Muscle of back (tissue), 3 donors: ENCODE measurements at regions not wholly inside any gene's neighbourhood (a gene's known extent, or its start where the extent isn't known, plus 50 kb on each side); places are given as distances from the start of the nearest gene placed in this dataset.
"Not testable (repeated sequence)": the region's sequence is repeated elsewhere in the genome, so short reads cannot be mapped to it uniquely, and the experiment has no call there.

Source experiments
- DNase-seq, 3 donors: peaks; one replicate each; pipeline versions ENCODE4 v3.0.0 to v3.0.0-alpha.2; 2013

DNA sequence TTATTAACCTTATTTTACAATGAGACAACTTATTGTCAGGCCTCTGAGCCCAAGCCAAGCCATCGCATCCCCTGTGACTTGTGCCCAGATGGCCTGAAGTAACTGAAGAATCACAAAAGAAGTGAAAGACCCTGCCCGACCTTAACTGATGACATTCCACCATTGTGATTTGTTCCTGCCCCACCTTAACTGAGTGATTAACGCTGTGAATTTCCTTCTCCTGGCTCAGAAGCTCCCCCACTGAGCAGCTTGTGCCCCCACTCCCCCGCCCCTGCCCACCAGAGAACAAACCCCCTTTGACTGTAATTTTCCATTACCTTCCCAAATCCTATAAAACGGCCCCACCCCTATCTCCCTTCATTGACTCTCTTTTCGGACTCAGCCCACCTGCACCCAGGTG is 224.0 kb upstream of the DUSP10 start:
- not testable (repeated sequence) for DNase-seq

DNA sequence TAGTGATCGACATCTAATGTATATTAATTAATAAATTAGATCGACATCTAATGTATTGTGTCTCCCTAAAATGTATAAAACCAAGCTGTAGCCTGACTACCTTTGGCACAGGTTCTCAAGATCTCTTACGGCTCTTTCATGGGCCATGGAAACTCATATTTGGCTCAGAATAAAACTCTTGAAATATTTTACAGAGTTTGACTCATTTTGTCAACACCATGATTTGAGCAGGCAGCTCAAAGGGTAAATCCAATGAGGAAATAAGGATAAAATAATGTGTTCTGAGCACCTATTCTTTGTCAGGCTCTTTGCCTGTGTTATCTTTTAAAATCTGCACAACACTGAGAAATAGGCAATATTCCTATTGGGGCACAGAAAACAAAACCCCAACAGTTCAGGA is 223.4 kb upstream of the DUSP10 start:
- DNase-seq = no peak

DNA sequence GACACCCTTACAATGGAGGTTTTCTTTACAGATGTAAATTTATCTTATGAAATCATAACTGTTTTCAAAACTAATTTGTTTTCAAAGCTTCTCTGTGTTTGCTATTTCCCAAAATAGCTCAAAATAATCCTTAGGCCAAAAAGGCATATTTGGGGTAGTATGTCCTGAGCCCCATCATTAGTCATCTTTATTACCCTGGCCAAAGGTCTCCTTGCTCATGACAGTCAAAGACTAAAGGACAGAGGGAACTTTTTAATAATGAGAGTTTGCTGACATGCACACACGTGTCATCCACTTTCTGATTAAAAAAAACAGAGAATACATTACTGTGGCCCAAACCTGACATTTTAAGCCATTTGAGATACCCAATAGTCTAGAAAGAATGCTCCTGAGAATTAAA is 221.9 kb upstream of the DUSP10 start:
- no peak for DNase-seq

DNA sequence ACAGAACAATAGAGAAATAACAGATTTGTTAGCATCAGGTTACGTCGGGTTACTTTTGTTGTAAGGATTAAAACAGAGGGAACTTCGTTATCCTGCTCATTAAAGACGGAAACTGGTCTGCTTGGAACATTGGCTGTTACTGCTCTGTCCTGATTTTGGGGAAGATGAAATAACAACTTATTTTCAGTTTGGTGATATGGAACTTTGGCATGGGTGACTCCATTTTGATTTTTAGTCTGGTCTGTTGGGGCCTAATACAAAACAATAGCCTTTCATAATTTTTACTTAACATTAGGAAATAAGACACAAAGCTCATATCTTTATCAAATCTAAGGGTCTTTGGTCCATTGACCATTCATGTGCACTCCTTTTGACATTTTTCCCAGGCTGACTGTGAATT is 220.5 kb upstream of the DUSP10 start:
- no peak for DNase-seq

DNA sequence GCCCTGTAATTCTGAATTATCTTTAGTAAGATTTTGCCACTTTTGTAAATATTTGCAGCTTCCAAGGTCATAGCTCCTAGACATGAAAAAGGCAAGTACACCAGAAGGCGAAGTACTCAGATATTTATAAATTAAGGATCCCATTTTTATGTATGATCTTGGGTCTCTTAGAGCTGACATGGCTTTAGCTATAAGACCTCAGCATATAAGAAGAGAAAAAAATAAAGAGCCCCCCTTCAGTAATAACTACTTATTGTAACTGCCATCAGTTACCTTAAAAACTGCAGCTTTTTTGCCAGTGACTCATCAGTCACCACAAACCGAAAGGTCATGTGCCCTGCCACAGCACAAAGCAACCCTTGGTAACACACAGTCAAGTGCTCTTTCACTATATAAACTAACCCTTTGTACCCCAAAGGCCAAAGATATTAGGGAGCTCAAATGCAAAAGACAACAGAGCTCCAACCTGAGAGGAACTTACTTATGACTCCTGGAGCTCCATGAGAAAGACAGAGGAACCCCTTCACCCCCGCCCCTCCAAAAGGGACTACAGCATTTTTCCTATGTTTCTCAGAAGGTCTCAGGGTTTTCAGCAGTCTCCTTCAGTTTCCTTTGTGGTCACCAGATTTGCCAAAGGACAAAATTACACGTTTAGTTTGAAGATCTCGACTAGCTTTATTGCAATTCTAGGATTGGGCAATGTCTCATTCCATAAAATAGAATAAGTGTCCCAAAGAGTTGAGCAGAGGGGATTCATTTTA is 219.8 kb upstream of the DUSP10 start:
- DNase-seq = peak in 1 of 3 donors; percentile 10

DNA sequence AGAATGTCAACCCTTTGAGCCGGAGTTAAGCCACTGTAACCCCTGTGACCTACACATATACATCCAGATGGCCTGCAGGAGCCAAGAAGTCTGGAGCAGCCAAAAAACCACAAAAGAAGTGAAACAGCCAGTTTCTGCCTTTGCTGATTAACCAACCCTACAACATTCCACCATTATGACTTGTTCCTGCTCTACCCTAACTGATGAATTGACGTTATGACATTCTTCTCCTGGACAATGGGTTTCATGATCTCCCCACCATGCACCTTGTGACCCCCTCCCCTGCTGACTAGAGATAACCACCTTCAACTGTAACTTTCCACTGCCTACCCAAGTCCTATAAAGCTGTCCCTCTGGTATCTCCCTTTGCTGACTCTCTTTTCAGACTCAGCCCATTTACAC is 216.3 kb upstream of the DUSP10 start:
- peak in 1 of 3 donors; percentile 2 for DNase-seq

DNA sequence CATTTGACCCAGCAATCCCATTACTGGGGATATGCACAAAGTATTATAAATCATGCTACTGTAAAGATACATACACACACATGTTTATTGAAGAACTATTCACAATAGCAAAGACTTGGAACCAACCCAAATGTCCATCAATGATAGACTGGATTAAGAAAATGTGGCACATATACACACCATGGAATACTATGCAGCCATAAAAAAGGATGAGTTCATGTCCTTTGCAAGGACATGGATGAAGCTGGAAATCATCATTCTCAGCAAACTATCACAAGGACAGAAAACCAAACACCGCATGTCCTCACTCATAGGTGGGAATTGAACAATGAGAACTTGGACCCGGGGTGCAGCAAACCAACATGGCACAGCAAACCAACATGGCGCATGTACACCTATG is 215.5 kb upstream of the DUSP10 start:
- DNase-seq = not testable (repeated sequence)

DNA sequence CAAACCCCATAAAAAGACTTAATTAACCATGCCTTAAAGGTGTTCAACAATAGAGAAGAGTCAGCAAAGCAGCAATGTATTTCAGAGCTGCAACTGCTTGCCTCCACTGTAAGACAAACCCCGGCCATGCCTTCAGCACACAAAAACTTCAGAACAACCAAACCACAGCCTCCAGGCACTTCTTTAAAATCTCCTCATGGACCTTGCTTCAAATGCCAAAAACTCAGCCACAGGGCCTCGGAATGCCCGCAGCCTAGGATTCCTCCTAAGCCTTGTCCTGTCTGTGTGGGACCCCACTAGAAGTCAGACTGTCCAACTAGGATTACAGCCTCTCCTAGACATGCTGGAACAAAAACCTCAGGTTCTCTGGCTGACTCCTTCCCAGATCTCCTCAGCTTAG is 208.1 kb upstream of the DUSP10 start:
- no peak for DNase-seq

DNA sequence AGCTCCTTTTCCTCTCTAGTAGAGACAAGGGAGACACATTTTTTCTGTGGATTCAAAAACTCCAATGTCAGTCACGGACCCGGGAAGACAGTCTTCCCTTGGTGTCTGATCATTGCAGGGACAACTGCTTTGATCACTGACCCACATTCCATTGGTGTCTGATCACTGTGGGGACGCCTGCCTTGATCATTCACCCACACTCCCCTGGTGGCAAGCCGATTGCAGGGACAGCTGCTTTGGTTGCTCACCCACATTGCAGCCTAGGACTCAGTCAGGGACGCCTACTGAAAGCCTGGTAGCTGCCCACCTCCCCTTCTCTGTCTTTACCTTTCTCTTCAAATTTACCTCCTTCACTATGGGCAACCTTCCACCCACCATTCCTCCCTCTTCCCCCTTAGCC is 206.6 kb upstream of the DUSP10 start:
- no peak for DNase-seq

DNA sequence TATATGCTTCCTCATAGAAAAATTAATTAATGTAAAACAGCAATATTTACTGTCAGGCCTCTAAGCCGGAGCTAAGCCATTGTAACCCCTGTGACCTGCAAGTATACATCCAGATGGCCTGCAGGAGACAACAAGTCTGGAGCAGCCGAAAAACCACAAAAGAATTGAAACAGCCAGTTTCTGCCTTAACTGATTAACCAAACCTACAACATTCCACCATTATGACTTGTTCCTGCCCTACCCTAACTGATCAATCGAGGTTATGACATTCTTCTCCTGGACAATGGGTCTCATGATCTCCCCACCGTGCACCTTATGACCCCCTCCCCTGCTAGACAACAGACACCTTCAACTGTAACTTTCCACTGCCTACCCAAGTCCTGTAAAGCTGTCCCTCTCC is 205.8 kb upstream of the DUSP10 start:
- DNase-seq = no peak

DNA sequence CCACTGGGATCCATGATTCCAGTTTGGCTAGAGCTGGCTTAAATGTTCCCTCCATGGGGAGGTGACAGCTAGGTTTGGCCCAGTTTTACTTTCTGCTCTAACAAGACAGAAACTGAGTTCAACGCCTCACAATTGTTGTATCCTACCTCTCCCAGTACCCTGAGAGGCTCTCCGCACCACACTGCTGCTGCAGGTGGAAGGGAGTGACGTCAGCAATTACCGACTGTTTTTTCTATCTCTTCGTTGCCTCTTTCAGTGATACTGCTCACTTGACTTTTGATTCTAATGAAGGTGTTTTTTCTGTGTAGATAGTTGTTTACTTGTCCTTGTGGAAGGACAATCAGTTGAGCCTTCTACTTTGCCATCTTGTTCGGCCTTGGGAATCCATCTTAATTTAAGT is 204.9 kb upstream of the DUSP10 start:
- no peak for DNase-seq

DNA sequence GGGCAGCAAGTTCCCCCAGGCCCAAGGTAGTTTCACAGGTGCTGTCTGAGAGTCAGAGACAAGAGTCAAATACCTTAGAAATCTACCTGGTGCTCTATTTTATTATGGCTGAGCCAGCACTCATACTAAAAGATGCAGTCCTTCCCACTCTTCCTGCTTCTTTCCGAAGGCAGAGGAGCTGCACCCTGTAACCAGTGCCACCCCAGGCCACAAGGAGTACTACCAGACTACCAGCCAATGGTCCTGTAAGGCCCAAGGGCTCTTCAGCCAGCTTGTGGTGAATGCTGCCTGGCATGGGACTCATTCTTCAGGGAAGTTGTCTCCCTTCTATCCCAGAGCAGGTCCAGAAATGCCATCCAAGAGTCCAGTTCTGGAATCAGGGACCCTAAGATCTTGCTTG is 203.8 kb upstream of the DUSP10 start:
- no peak for DNase-seq

DNA sequence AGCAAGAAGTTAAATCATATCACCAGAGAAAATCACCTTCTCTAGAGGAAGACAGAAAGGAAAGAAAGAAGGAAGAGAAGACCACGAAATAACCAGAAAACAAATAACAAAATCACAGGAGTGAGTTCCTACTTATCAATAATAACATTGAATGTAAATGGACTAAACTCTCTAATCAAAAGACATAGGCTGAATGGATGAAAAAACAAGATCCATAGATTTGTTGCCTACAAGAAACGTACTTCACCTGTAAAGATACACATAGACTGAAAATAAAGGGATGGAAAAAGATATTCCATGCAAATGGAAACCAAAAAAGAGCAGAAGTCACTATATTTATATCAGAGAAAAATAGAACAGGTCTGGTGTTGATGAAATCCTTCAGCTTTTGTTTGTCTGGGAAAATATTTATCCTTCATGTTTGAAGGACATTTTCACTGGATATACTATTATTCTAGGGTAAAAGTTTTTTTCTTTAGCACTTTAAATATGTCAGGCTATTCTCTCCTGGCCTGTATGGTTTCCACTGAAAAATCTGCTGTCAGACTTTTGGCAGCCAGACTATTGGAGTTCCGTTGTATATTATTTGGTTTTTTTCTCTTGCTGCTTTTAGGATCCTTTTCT is 202.5 kb upstream of the DUSP10 start:
- DNase-seq = no peak

DNA sequence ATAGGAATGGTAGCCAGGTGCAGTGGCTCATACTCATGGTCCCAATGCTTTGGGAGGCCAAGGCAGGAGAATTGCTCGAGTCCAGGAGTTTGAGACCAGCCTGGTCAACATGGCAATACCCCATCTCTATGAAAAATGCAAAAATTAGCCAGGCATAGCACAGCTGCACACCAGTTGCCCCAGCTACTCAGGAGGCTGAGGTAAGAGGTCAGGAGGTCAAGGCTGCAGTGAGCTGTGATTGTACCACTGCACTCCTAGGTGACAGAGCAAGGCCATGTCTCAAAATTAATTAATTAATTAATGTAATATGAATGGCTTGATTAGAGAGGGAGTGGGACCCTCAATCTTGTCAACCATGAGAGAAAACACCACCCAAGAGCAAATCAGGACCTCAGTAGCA is 198.7 kb upstream of the DUSP10 start:
- no peak for DNase-seq

DNA sequence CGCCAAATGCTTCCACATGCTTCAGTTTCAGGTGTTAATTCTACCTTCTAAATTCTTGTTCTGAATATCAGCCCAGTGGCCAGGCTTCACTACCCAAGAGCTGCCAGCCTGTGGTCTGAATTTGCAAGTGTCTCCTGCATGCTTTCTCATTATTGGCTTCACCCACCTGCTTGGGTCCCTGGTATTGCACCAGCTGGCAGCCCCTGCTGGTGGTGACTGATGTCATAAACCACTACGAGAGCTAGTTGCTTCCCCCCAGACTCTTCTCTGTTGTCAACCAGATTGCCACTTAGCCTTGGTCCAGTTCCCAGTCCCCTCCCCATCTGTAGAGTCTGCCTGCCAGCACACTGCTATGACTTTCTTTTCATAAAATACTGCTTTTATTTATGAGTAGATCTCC is 197.7 kb upstream of the DUSP10 start:
- peak in 1 of 3 donors; percentile 7 for DNase-seq

DNA sequence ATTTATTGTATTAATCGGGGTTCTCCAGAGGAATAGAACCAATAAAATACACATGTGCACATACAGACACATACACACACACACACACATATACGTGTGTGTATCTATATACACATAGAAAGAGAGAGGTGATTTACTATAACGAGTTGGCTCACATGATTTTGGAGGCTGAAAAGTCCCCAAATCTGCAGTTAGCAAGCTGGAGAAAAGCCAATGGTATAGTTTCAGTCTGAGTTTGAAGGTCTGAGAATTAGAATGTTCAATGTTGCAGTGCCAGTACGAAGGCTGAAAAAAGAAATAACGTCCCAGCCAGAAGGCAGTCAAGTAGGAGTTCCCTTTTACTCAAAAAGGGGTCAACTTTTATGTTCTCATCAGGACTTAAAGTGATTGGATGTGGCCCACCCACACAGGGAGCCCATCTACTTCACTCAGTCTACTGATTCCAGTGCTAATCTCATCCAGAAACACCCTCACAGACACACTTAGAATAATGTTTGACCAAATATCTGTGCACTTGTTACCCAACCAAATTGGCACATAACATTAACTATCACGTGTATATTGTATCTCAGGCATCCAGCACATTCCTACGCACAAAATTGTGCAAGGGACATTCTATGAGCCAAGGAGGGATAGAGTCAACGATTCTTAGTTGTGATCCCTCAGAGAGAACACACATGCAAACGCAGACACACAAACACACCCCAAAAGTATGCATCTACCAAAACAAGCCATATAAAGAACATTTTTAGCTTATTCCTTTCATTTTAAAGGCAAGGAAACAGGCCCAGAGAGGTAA is 195.5 kb upstream of the DUSP10 start:
- no peak for DNase-seq

DNA sequence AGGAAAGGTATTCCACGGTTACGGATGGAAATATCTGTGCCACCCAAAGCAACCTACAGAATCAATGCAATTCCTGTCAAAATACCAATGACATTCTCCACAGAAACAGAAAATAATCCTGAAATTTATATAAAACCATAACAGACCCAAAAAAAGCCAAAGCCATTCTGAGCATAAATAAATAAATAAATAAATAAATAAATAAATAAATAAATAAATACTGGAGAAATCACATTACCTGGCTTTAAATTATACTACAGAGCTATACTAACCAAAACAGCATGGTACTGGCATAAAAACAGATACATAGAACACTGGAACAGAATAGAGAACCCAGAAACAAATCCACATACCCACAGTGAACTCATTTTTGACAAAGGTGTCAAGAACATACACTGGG is 191.9 kb upstream of the DUSP10 start:
- DNase-seq = no peak

DNA sequence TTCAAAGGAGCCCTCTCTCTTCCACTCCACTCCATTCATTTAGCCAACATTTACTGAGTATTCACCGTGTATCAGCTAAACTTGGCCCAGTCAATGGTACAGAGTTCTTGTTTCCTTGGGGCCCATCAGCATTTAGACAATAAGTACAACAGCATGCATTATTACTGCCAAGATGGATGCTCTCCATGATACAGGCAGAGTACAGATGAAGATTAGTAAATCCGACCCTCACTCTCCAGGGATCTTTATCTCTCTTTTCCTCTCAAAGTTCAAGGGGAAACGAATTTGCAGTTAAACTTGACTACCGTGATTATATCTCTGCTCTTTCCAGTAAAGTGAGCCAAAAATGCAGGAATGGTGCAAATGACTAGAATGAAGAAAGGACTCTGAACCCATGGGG is 184.6 kb upstream of the DUSP10 start:
- DNase-seq = peak in 2 of 3 donors; percentile 17 to 56

DNA sequence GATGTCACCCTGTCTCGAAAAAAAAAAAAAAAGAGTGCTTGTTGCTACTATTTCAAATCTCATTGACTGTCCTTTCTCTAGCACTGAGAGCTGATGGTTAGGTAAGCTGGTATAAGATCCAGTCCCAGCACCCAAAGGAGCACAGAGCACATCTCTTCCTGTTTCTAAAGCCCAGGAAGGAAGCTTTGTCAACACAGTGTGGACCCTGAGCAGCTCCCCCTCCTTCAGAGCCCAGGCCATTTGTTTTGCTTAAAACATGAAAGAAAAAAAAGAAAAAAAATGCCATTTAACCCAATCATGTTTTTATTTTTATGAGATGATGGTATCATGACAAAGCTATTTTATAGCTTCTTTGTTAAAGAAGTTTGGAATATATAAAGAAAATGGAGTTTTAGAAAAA is 184.1 kb upstream of the DUSP10 start:
- DNase-seq = no peak

DNA sequence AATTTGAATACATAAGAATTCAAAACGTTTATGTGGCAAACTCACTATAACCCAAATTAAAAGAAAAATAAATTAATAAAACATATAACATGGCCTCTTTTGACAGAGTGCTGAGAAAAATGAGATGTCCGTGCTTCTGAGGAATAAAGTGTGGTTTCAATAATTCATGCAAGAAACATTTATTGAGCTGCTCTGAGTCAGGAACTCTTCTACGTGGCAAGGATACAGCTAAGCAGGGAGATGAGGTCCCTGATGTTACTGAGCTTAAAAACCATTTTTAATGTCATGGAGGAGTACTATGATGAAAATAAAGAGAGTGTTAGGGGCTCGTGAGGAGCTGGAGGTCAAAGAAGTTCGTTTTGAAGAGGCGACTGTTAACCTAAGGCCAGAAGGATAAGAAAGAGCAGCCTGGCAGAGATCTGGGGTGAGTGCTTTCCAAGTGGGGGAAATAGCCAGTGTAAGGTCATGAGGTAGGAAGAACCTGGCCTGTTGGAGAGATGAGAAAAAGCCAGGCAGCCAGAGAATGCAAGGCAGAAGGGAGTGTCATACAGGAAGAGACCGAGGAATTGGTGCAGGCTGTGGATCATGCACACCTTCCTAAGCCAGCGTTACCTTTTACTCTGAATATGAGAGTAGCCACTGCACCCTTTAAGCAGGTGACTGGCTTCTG is 182.2 kb upstream of the DUSP10 start:
- DNase-seq = peak in 1 of 3 donors; percentile 18

DNA sequence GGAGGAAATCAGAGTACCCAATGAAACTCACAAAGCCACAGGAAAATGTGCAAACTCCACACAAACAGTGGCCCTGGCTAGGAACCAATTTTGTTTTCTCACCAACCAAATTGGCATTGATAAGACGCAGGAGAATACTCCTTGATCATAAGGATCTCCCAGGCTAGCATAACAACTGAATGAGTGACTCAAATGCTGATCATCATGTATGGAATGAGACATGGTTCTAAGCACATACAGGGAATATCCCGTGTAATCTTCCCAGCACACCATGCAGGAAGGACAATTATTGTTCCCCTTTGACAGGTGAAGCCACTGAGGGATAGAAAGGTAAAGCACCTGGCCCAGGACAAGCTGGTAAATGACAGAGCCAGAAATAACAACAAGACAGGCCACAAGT is 180.0 kb upstream of the DUSP10 start:
- DNase-seq = no peak

DNA sequence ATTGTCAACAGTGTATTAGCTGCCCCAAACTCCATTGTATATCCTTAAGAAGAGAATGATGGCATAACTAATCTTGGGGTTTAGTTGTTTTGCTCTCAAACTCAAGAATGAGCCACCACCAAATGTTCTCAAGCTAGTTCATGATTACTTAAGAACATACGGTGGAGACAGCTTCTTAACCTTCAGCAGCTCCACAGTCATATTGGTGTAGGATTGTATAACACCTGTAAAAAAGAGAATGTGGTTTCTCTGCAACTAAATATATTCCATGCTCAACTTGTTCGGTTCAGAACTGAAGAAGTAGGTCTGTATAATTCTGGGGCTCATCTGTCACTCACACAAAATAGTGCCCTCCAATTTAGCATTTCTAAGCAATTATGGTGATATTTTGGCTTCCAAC is 177.9 kb upstream of the DUSP10 start:
- DNase-seq = no peak
